ENCODE measurements at regions not wholly inside any gene's neighbourhood (a gene's known extent, or its start where the extent isn't known, plus 50 kb on each side); places are given as distances from the start of the nearest gene placed in this dataset.
A peak's percentile ranks its signal among the peaks of the same experiment; 100 is the strongest.

- intact Hi-C loops (cut with DNase I): no loop called here
- H3K27ac ChIP-seq: no peak overlapping the region
Observed at GRCh38 chr2:56444339-56444738, 260.5 kb downstream of the CCDC85A start.

GRCh38 chr2:56448403-56449001 lies 264.7 kb downstream of the CCDC85A start:
- Histone ChIP-seq H3K36me3 (no peaks in the 10 kb centered on the region), H3K27me3 (no peaks in the 10 kb centered on the region), H3K4me1 (no peaks in the 10 kb centered on the region), H3K27ac (no peak overlapping the region), H3K9me3 (no peaks in the 10 kb centered on the region), H3K4me3 (no peak overlapping the region)
- ATAC-seq (peak; percentile 7), DNase-seq (no peak)
- no peak for TF ChIP-seq CTCF (IDR thresholded peaks at IDR 0.05)
- intact Hi-C loops (cut with DNase I): no loop called here

More at GRCh38 chr2:56444339-56444738, 260.5 kb downstream of the CCDC85A start:
- TF ChIP-seq CTCF (IDR thresholded peaks at IDR 0.05): no peak
- DNase-seq (peak; percentile 68), ATAC-seq (peak; percentile 64)
- H3K4me1 ChIP-seq: no peaks in the 10 kb centered on the region
- H3K36me3 ChIP-seq: no peaks in the 10 kb centered on the region
- H3K4me3 ChIP-seq: no peak overlapping the region
- H3K27me3 ChIP-seq: no peaks in the 10 kb centered on the region
- no peaks in the 10 kb centered on the region for H3K9me3 ChIP-seq

- Histone ChIP-seq H3K4me1 (no peaks in the 10 kb centered on the region), H3K27ac (no peak overlapping the region), H3K4me3 (no peak overlapping the region), H3K27me3 (no peaks in the 10 kb centered on the region), H3K9me3 (no peaks in the 10 kb centered on the region), H3K36me3 (no peaks in the 10 kb centered on the region)
- intact Hi-C loops (cut with DNase I): no loop called here
- ATAC-seq (peak; percentile 93), DNase-seq (peak; percentile 74)
- TF ChIP-seq CTCF (IDR thresholded peaks at IDR 0.05): no peak
Observed at GRCh38 chr2:56449002-56449431, 265.2 kb downstream of the CCDC85A start.

GRCh38 chr2:56449449-56449860 lies 265.7 kb downstream of the CCDC85A start:
- Histone ChIP-seq H3K4me1 (no peaks in the 10 kb centered on the region), H3K36me3 (no peaks in the 10 kb centered on the region), H3K27ac (no peak overlapping the region), H3K27me3 (no peaks in the 10 kb centered on the region), H3K9me3 (no peaks in the 10 kb centered on the region), H3K4me3 (no peak overlapping the region)
- intact Hi-C loops (cut with DNase I): no loop called here
- peak; percentile 35 for ATAC-seq
- DNase-seq: no peak
- TF ChIP-seq CTCF (IDR thresholded peaks at IDR 0.05): no peak

- no peak for TF ChIP-seq CTCF (IDR thresholded peaks at IDR 0.05)
Observed at GRCh38 chr2:56450047-56450446, 266.3 kb downstream of the CCDC85A start.

GRCh38 chr2:56450772-56451171 lies 267.0 kb downstream of the CCDC85A start:
- Histone ChIP-seq H3K27ac (no peak overlapping the region), H3K4me1 (no peaks in the 10 kb centered on the region), H3K4me3 (no peak overlapping the region), H3K27me3 (no peaks in the 10 kb centered on the region), H3K36me3 (no peaks in the 10 kb centered on the region), H3K9me3 (no peaks in the 10 kb centered on the region)
- DNase-seq (no peak), ATAC-seq (no peak)
- intact Hi-C loops (cut with DNase I): no loop called here
- TF ChIP-seq CTCF (IDR thresholded peaks at IDR 0.05): no peak

More at GRCh38 chr2:56450047-56450446, 266.3 kb downstream of the CCDC85A start:
- Histone ChIP-seq H3K27me3 (no peaks in the 10 kb centered on the region), H3K9me3 (no peaks in the 10 kb centered on the region), H3K4me1 (no peaks in the 10 kb centered on the region), H3K27ac (no peak overlapping the region), H3K36me3 (no peaks in the 10 kb centered on the region), H3K4me3 (no peak overlapping the region)
- ATAC-seq: no peak
- DNase-seq: no peak
- intact Hi-C loops (cut with DNase I): no loop called here
